WERI-Rb-1 (cell line): ENCODE measurements at regions not wholly inside any gene's neighbourhood (a gene's known extent, or its start where the extent isn't known, plus 50 kb on each side); places are given as distances from the start of the nearest gene placed in this dataset.

ENCODE experiments used
- DNase-seq: peaks from one replicate; pipeline ENCODE4 v3.0.0-alpha.2; 2020
- H3K27ac ChIP-seq: fragments of 250-450 bp; sonication (Bioruptor Pico); 2 replicates; pipeline ENCODE4 v1.5.1; 2020; ENCODE audit warnings: mild to moderate bottlenecking, moderate library complexity
- H3K27me3 ChIP-seq: fragments of 250-450 bp; sonication (Bioruptor Pico); 2 replicates; pipeline ENCODE4 v1.5.1; 2021; ENCODE audit warnings: mild to moderate bottlenecking, low read depth, moderate library complexity; ENCODE audit not compliant: insufficient read depth, severe bottlenecking
- H3K36me3 ChIP-seq: fragments of 250-450 bp; sonication (Bioruptor Pico); 2 replicates; pipeline ENCODE4 v1.5.1; 2020; ENCODE audit warnings: mild to moderate bottlenecking, moderate library complexity
- H3K4me3 ChIP-seq: 2 replicates; pipeline ENCODE4 v1.5.1; 2011; ENCODE audit warnings: low read depth, mild to moderate bottlenecking, control low read depth, low read length
- H3K9me3 ChIP-seq: fragments of 250-450 bp; sonication (Bioruptor Pico); 2 replicates; pipeline ENCODE4 v1.5.1; 2021; ENCODE audit warnings: mild to moderate bottlenecking, moderate library complexity; ENCODE audit not compliant: severe bottlenecking
- CTCF ChIP-seq: IDR thresholded peaks from 2 replicates; pipeline ENCODE4 v1.5.1; 2011; ENCODE audit warnings: low read depth, mild to moderate bottlenecking, control low read depth, inconsistent platforms, low read length

DNA sequence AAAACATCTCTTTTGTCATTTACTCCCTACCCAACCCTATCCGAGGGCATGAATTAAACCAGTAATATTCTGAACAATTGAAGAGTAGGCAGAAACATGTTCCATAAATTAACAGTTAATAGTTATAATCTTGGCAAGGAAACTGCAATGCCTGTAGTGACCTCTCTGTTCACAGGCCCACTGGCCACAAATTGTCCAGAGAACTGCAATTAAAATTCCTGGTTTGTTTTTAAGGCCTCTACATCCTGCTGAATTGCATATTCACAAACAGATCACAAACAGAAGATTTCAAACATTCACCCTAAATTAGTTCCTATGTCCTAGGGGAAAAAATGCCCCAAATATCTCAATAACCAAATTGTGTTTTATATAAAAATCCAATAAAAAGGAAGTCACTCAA is 143.2 kb upstream of the TRPC6 start:
- Histone ChIP-seq H3K9me3 (no peaks in the 10 kb centered on the region), H3K27me3 (no peaks in the 10 kb centered on the region), H3K36me3 (no peaks in the 10 kb centered on the region), H3K27ac (no peak overlapping the region), H3K4me3 (no peak overlapping the region)
- TF ChIP-seq CTCF = no peak
- no peak for DNase-seq

- no peak for DNase-seq
- no peaks in the 10 kb centered on the region for H3K36me3 ChIP-seq
- TF ChIP-seq CTCF = no peak
- no peaks in the 10 kb centered on the region for H3K9me3 ChIP-seq
- no peak overlapping the region for H3K27ac ChIP-seq
- H3K4me3 ChIP-seq = no peak overlapping the region
- no peaks in the 10 kb centered on the region for H3K27me3 ChIP-seq
Observed at GRCh38 chr11:101723371-101723770, 139.6 kb upstream of the TRPC6 start.

DNA sequence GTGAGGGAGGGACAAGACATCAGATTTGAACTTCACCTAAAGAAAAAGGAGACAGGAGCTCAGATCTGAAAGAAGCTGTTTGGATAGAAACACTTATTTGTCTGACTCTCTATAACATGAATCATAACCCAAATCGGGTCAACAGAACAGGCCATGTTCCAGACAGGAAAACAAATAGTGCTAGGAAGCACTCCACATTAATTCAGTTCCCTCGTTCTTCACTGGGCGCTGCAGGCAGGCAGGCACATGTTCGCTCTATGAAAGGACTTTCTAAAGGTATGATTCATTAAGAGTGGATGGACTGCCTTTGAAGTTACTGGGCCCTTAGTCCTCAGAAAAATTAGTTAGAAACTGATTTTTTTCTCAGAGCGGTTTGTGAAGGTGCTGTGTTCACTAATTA is 137.5 kb upstream of the TRPC6 start:
- no peak overlapping the region for H3K27ac ChIP-seq
- no peaks in the 10 kb centered on the region for H3K27me3 ChIP-seq
- H3K36me3 ChIP-seq = no peaks in the 10 kb centered on the region
- DNase-seq = no peak
- no peak for TF ChIP-seq CTCF
- H3K4me3 ChIP-seq = no peak overlapping the region
- no peaks in the 10 kb centered on the region for H3K9me3 ChIP-seq

DNA sequence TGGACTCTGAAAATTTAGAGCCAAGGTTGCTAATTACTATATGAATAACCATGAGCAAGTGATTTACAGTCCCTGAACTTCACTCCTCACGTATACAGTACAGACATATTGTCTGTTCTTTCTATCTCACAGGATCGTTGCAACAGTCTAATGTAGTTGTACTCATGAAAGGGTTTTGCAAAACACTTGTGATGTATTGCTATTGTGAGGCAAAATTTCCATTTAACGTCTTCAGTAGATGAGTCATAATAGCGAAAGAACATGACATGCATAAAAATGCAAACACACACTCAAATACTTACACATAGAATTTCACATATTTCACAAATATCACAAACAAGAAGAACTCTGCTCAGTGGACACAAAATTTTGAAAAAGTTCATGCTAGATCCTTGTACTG is 134.6 kb upstream of the TRPC6 start:
- DNase-seq = no peak
- H3K27me3 ChIP-seq = no peaks in the 10 kb centered on the region

GRCh38 chr11:101717619-101718018 is 133.8 kb upstream of the TRPC6 start:
- Histone ChIP-seq H3K9me3 (no peaks in the 10 kb centered on the region), H3K4me3 (no peak overlapping the region), H3K27me3 (no peaks in the 10 kb centered on the region), H3K36me3 (no peaks in the 10 kb centered on the region), H3K27ac (no peak overlapping the region)
- DNase-seq = no peak
- TF ChIP-seq CTCF = no peak

More for the DNA sequence above, 134.6 kb upstream of the TRPC6 start:
- no peaks in the 10 kb centered on the region for H3K9me3 ChIP-seq
- TF ChIP-seq CTCF = no peak
- no peaks in the 10 kb centered on the region for H3K36me3 ChIP-seq
- H3K4me3 ChIP-seq = no peak overlapping the region
- no peak overlapping the region for H3K27ac ChIP-seq

- no peak for TF ChIP-seq CTCF
- H3K27me3 ChIP-seq = no peaks in the 10 kb centered on the region
- no peaks in the 10 kb centered on the region for H3K9me3 ChIP-seq
- H3K27ac ChIP-seq = no peak overlapping the region
- H3K36me3 ChIP-seq = no peaks in the 10 kb centered on the region
- no peak for DNase-seq
- no peak overlapping the region for H3K4me3 ChIP-seq
Observed at GRCh38 chr11:101715281-101715680, 131.5 kb upstream of the TRPC6 start.
